HCT116 (cell line): ENCODE measurements at regions not wholly inside any gene's neighbourhood (a gene's known extent, or its start where the extent isn't known, plus 50 kb on each side); places are given as distances from the start of the nearest gene placed in this dataset.

ENCODE experiments used
- ATAC-seq: fragments of 200-7000 bp; cut with Tn5 transposase; 2 replicates; pipeline ENCODE4 v1.9.1; 2020; ENCODE audit warnings: mild to moderate bottlenecking, moderate library complexity
- BruUV-seq: library from RNA; stranded (reverse); fragments of 400-500 nt; replicated peaks from 2 replicates; lab custom pipeline; 2021; lab: Mats Ljungman, UMichigan
- CTCF ChIA-PET: fragments of 300-600 bp; sonication (Branson Sonifier 250); formaldehyde crosslinking; loops from one replicate; lab custom pipeline; 2021; ENCODE audit warnings: antibody characterized with exemption; lab: Charles Lee
- POLR2A ChIA-PET: fragments of 300-600, 350-600 bp; sonication (Branson Sonifier 250); formaldehyde crosslinking; loops from one replicate; lab custom pipeline; 2021; ENCODE audit warnings: antibody characterized with exemption; lab: Charles Lee
- RAD21 ChIA-PET, 2 experiments: fragments of 300-600 bp; sonication (Branson Sonifier 250); formaldehyde crosslinking; loops; one replicate each; lab custom pipeline; 2023; ENCODE audit warnings: low total read pairs in 2 of 2; ENCODE audit not compliant: uncharacterized antibody in 2 of 2, unreplicated experiment in 2 of 2, low non-redundant PET in 1 of 2; lab: Charles Lee
- DNase-seq: peaks from one replicate; pipeline ENCODE4 v3.0.0-alpha.2; 2010; ENCODE audit warnings: low read depth, low spot score
- H2AFZ ChIP-seq: fragments of 200-600 bp; shearing (Covaris generic), sonication (generic); 2 replicates; pipeline ENCODE4 v1.6.1; 2017; ENCODE audit warnings: low read depth, mixed run types, mixed read lengths, antibody characterized with exemption, low read length; ENCODE audit not compliant: poor library complexity, severe bottlenecking
- H3K27ac ChIP-seq: 2 replicates; pipeline ENCODE4 v1.5.1; 2012; ENCODE audit warnings: low read depth, low read length
- H3K27me3 ChIP-seq: fragments of 200-600 bp; sonication (generic); 2 replicates; pipeline ENCODE4 v1.6.1; 2016; ENCODE audit warnings: mixed run types, low read length, mixed read lengths; ENCODE audit not compliant: insufficient read depth
- H3K36me3 ChIP-seq, 2 experiments: fragments of 200-500 bp in 1 of 2; fragments of 200-600 bp in 1 of 2; sonication (Bioruptor generic) in 1 of 2; sonication (generic) in 1 of 2; 2 replicates each; pipeline versions ENCODE4 v1.5.1 to v1.6.1; 2014 to 2016; ENCODE audit warnings: low read length in 2 of 2, inconsistent platforms in 1 of 2, mixed read lengths in 1 of 2, mixed run types in 1 of 2; ENCODE audit not compliant: insufficient read depth in 2 of 2, control insufficient read depth in 1 of 2
- H3K4me1 ChIP-seq, 2 experiments: fragments of 200-600 bp in 1 of 2; sonication (generic) in 1 of 2; 2 replicates each; pipeline versions ENCODE4 v1.5.1 to v1.6.1; 2012 to 2017; ENCODE audit warnings: low read length in 2 of 2, inconsistent platforms in 1 of 2, mild to moderate bottlenecking in 1 of 2, mixed read lengths in 1 of 2, mixed run types in 1 of 2, moderate library complexity in 1 of 2; ENCODE audit not compliant: insufficient read depth in 2 of 2, control insufficient read depth in 1 of 2
- H3K4me2 ChIP-seq: fragments of 200-600 bp; sonication (generic); 2 replicates; pipeline ENCODE4 v1.6.1; 2017; ENCODE audit warnings: mixed run types, low read length, mixed read lengths
- H3K4me3 ChIP-seq, 2 experiments: fragments of 200-600 bp in 1 of 2; sonication (generic) in 1 of 2; replicated peaks in 1 of 2; 2 replicates each; pipeline ENCODE4 v1.5.1; 2011 to 2016; ENCODE audit warnings: low read length in 2 of 2, control low read depth in 1 of 2, low read depth in 1 of 2, mild to moderate bottlenecking in 1 of 2, mixed read lengths in 1 of 2, mixed run types in 1 of 2
- H3K79me2 ChIP-seq: fragments of 200-600 bp; sonication (generic); 2 replicates; pipeline ENCODE4 v1.6.1; 2017; ENCODE audit warnings: mild to moderate bottlenecking, mixed run types, low read length, moderate library complexity, mixed read lengths; ENCODE audit not compliant: insufficient read depth
- H3K9ac ChIP-seq: fragments of 200-600 bp; sonication (generic); 2 replicates; pipeline ENCODE4 v1.6.1; 2016; ENCODE audit warnings: low read length, mixed read lengths
- H3K9me2 ChIP-seq: fragments of 200-600 bp; sonication (generic), shearing (Covaris generic); 2 replicates; pipeline ENCODE4 v1.6.1; 2017; ENCODE audit warnings: mixed run types, mild to moderate bottlenecking, moderate library complexity; ENCODE audit not compliant: insufficient read depth
- H3K9me3 ChIP-seq, 2 experiments: fragments of 200-500 bp in 1 of 2; fragments of 200-600 bp in 1 of 2; sonication (Bioruptor generic) in 1 of 2; sonication (generic) in 1 of 2; 2 replicates each; pipeline ENCODE4 v1.6.1; 2014 to 2017; ENCODE audit warnings: low read length in 2 of 2, mixed read lengths in 2 of 2, inconsistent platforms in 1 of 2, low read depth in 1 of 2, mild to moderate bottlenecking in 1 of 2, mixed run types in 1 of 2, moderate library complexity in 1 of 2; ENCODE audit not compliant: control insufficient read depth in 1 of 2, insufficient read depth in 1 of 2
- H4K20me1 ChIP-seq: fragments of 200-600 bp; sonication (generic), shearing (Covaris generic); 2 replicates; pipeline ENCODE4 v1.6.1; 2017; ENCODE audit warnings: mixed run types, mild to moderate bottlenecking, moderate library complexity; ENCODE audit not compliant: insufficient read depth
- CBX3 ChIP-seq: IDR thresholded peaks from 2 replicates; pipeline ENCODE4 v1.6.1; 2012; ENCODE audit warnings: low read depth
- EGR1 ChIP-seq: IDR thresholded peaks from 2 replicates; pipeline ENCODE4 v1.6.1; 2012; ENCODE audit warnings: low read depth
- ELF1 ChIP-seq: IDR thresholded peaks from 2 replicates; pipeline ENCODE4 v1.6.1; 2012; ENCODE audit warnings: low read depth, borderline replicate concordance
- EZH2 ChIP-seq: fragments of 200-600 bp; sonication (generic); IDR thresholded peaks from 2 replicates; pipeline ENCODE4 v1.6.1; 2017; ENCODE audit warnings: antibody characterized with exemption, mixed run types
- JUND ChIP-seq: IDR thresholded peaks from 2 replicates; pipeline ENCODE4 v1.6.1; 2012
- POLR2AphosphoS5 ChIP-seq: IDR thresholded peaks from 2 replicates; pipeline ENCODE4 v1.6.1; 2011; ENCODE audit warnings: mild to moderate bottlenecking, low read depth, low read length, moderate library complexity
- RAD21 ChIP-seq: IDR thresholded peaks from 2 replicates; pipeline ENCODE4 v1.6.1; 2012; ENCODE audit warnings: low read depth, mild to moderate bottlenecking
- SIN3A ChIP-seq: IDR thresholded peaks from 2 replicates; pipeline ENCODE4 v1.6.1; 2012; ENCODE audit warnings: low read depth
- SP1 ChIP-seq: IDR thresholded peaks from 2 replicates; pipeline ENCODE4 v1.6.1; 2012; ENCODE audit warnings: low read depth
- SRF ChIP-seq: IDR thresholded peaks from 2 replicates; pipeline ENCODE4 v1.6.1; 2012; ENCODE audit warnings: low read depth
- TCF7L2 ChIP-seq: IDR thresholded peaks from 2 replicates; pipeline ENCODE4 v1.7.0; 2011; ENCODE audit warnings: borderline replicate concordance, inconsistent platforms; ENCODE audit not compliant: insufficient read depth, insufficient read length; ENCODE audit errors: extremely low read depth
- ZFX ChIP-seq: fragments of 450-650 bp; IDR thresholded peaks from 2 replicates; pipeline ENCODE4 v1.6.1; 2017
- ZNF274 ChIP-seq: fragments of 200-500 bp; sonication (Bioruptor generic); IDR thresholded peaks from 2 replicates; pipeline ENCODE4 v1.6.1; 2014; ENCODE audit warnings: mild to moderate bottlenecking, low read depth, low read length, inconsistent platforms
- intact Hi-C: fragments of 100-400 bp; cut with micrococcal nuclease; formaldehyde crosslinking; loops from 2 replicates; pipeline ENCODE4 v1.10.0; 2022
- TF ChIP-seq, protein P1 (sequence below): IDR thresholded peaks from 2 replicates; pipeline ENCODE4 v1.6.1; 2011; ENCODE audit warnings: mild to moderate bottlenecking, low read length, moderate library complexity; ENCODE audit not compliant: insufficient replicate concordance; ENCODE audit errors: extremely low read depth
- TF ChIP-seq, protein P2 (sequence below): IDR thresholded peaks from 2 replicates; pipeline ENCODE4 v1.6.1; 2012

DNA sequence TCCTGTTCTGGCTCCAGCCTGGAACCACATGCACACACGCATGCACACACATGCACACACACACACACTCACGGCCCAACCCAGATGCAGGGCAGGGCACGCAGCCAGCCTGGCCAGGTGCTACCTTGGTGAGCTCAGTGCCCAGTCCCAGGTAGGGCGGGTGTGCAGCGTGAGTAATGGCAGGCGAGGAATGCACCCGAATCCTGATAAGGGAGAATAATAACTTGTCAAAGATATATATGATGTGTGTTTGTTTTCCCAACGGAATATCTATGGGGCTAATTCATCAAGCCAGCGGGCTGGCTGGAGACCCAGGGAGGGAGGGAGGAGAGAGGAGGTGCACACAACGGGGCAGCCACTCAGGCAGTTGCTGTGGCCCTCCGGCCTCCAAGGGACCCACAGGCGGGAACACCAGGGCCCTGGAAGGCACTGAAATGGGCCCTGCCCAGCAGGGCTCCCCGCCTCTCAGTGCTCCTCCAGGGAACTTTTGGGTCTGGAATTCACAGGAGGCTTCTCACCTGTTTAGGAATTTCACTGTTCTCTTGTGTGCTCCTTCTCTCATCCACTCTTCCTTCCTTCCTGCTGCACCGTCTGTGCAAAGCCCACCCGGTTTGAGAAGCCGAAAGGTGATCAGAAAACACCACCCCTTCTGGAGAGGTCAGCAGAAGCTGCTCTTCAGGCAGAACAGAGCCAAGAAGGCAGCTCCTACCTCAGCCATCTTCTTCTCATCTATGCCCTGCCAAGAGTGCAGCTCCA lies 79.0 kb downstream of the BUD13 start (continued):
- TF ChIP-seq RAD21 (no peak), CBX3 (no peak), SRF (no peak)

DNA sequence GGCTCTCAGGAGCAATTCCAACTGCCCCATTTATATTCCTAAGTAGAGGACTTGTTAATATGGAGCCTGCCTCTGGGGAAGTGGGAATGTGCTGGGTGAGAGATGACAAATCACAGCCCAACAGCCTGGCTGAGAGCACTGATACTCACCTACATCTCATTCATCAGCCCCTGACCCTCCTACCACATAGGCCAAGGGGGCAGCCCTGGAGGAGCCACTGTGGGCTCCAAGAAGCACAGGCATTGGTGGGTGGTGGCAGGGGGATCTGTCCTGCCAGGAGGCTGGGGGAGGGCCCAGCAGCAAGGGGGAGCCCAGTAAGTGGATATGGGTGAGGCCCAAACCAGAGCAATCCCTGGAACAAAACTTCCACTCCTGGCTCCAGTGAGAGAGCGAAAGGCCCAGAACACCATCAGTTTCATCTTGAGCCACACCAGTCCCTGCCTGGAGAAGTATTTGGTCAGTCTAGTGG lies 79.7 kb downstream of the BUD13 start:
- no peaks in the 10 kb centered on the region for H4K20me1 ChIP-seq
- H3K79me2 ChIP-seq = no peaks in the 10 kb centered on the region
- no peak for DNase-seq
- no peaks in the 10 kb centered on the region for H3K9me3 ChIP-seq
- ATAC-seq = no peak
- TF ChIP-seq ZNF274 (no peak), EZH2 (no peak), POLR2AphosphoS5 (no peak), ELF1 (no peak), ZFX (no peak), EGR1 (no peak), TCF7L2 (no peak), SP1 (no peak), RAD21 (no peak), SIN3A (no peak), JUND (no peak)
- TF ChIP-seq, protein P1, sequence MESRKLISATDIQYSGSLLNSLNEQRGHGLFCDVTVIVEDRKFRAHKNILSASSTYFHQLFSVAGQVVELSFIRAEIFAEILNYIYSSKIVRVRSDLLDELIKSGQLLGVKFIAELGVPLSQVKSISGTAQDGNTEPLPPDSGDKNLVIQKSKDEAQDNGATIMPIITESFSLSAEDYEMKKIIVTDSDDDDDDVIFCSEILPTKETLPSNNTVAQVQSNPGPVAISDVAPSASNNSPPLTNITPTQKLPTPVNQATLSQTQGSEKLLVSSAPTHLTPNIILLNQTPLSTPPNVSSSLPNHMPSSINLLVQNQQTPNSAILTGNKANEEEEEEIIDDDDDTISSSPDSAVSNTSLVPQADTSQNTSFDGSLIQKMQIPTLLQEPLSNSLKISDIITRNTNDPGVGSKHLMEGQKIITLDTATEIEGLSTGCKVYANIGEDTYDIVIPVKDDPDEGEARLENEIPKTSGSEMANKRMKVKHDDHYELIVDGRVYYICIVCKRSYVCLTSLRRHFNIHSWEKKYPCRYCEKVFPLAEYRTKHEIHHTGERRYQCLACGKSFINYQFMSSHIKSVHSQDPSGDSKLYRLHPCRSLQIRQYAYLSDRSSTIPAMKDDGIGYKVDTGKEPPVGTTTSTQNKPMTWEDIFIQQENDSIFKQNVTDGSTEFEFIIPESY = no peak
- TF ChIP-seq, protein P2, sequence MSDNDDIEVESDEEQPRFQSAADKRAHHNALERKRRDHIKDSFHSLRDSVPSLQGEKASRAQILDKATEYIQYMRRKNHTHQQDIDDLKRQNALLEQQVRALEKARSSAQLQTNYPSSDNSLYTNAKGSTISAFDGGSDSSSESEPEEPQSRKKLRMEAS = no peak
- H3K4me3 ChIP-seq = no peak overlapping the region
- ChIA-PET RAD21 (no interaction called here), CTCF (no interaction called here), POLR2A (no interaction called here)
- H3K27me3 ChIP-seq = 0 out of 2 replicates have a peak, but pooled peaks cover 4% of the 10 kb centered on the region
- H2AFZ ChIP-seq = no peak overlapping the region
- H3K36me3 ChIP-seq = no peaks in the 10 kb centered on the region
- H3K9me2 ChIP-seq = no peaks in the 10 kb centered on the region
- peaks cover 2 to 12% of the 10 kb centered on the region in 2 experiments; a peak in 3 of 4 replicates for H3K4me1 ChIP-seq
- no peak overlapping the region for H3K9ac ChIP-seq
- intact Hi-C loops = loop anchor here (5.0 kb wide), 3 partner anchors 336 to 1356 kb away; no protein-coding TSS in a partner anchor
- H3K27ac ChIP-seq = no peak overlapping the region
- BruUV-seq = no TSS peak
- no peak overlapping the region for H3K4me2 ChIP-seq
